ENCODE measurements at regions not wholly inside any gene's neighbourhood (a gene's known extent, or its start where the extent isn't known, plus 50 kb on each side); places are given as distances from the start of the nearest gene placed in this dataset.

DNA sequence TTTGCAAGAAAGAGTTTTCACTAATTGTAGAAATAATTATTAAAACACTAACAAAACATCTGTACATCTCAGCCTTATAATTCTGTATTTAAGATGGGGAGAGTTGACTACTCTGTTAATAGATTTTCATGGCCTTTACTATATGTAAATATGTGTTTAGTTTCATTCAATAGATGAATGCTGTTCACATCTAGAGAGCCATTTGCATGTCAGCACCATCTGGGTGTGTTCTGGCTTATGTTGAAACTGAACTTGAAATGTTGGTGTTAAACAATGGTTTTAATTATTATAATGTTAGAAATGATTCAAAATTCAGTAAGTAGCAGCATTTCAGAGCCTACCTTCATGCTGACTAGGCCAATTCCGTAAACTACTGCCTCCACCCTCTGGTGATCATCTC, 102.5 kb upstream of the ADAD1 start:
- ChIA-PET CTCF (no interaction called here), POLR2A (ENCODE audit: unreplicated experiment) (no interaction called here)
- no peak overlapping the region for H3K4ac ChIP-seq (ENCODE audit: low read depth, low read length)
- H3K79me1 ChIP-seq (ENCODE audit: low read depth in 1 of 2, low read length in 2 of 2): no peaks in the 10 kb centered on the region; a peak in 1 of 4 replicates
- dilution Hi-C loops (cut with HindIII; ENCODE audit: low sequenced_read_pairs, unreplicated experiment) (no loop called here), intact Hi-C loops (cut with micrococcal nuclease) (no loop called here), in situ Hi-C loops (cut with MboI; ENCODE audit: low sequenced_read_pairs) (no loop called here)
- H3K9me3 ChIP-seq (ENCODE audit: control insufficient read depth, insufficient read depth, low read length): no peaks in the 10 kb centered on the region
- no peaks in the 10 kb centered on the region; the same call in 1 of the 2 replicates for H3K9me1 ChIP-seq (ENCODE audit: insufficient read depth, low read length)
- H2AK5ac ChIP-seq (ENCODE audit: low read depth, low read length): no peak overlapping the region
- H2BK20ac ChIP-seq (ENCODE audit: low read depth, low read length): no peak overlapping the region
- H2AFZ ChIP-seq (replicated peaks; ENCODE audit: low read length, poor library complexity): no peak overlapping the region
- no peak overlapping the region for H3K18ac ChIP-seq (ENCODE audit: low read depth, low read length)
- H4K20me1 ChIP-seq (ENCODE audit: insufficient read depth, low read length): no peaks in the 10 kb centered on the region
- H4K5ac ChIP-seq (ENCODE audit: low read depth, low read length): no peak overlapping the region
- H3K27ac ChIP-seq (ENCODE audit: insufficient read depth, low read length): no peak overlapping the region
- H3K56ac ChIP-seq (ENCODE audit: extremely low read depth, insufficient read depth, low read length): no peak overlapping the region
- H2BK120ac ChIP-seq (ENCODE audit: low read depth, low read length): no peak overlapping the region
- DNase-seq (no peak), ATAC-seq (ENCODE audit: low read depth) (no peak)
- H3K4me3 ChIP-seq (ENCODE audit: insufficient read depth, low read depth, low read length): no peak overlapping the region
- H3K9ac ChIP-seq (ENCODE audit: low read depth, low read length): no peak overlapping the region
- no CpG with 5 or more reads among the region's 1 CpG for WGBS, 2 experiments (ENCODE audit: extremely low coverage in 2 of 2, insufficient read length in 1 of 2)
- BruUV-seq (replicated peaks): no TSS peak
- TF ChIP-seq RAD21 (IDR thresholded peaks at IDR 0.05; ENCODE audit: low read length) (no peak), CEBPB (IDR thresholded peaks at IDR 0.05; ENCODE audit: low read depth, low read length) (no peak), MAZ (IDR thresholded peaks at IDR 0.05; ENCODE audit: borderline replicate concordance, low read depth, low read length) (no peak), NFE2L2 (IDR thresholded peaks at IDR 0.05; ENCODE audit: low read depth, low read length) (no peak), FOS (IDR thresholded peaks at IDR 0.05; ENCODE audit: low read depth, low read length) (no peak)
- TF ChIP-seq, protein P1, sequence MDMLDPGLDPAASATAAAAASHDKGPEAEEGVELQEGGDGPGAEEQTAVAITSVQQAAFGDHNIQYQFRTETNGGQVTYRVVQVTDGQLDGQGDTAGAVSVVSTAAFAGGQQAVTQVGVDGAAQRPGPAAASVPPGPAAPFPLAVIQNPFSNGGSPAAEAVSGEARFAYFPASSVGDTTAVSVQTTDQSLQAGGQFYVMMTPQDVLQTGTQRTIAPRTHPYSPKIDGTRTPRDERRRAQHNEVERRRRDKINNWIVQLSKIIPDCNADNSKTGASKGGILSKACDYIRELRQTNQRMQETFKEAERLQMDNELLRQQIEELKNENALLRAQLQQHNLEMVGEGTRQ (IDR thresholded peaks at IDR 0.05; ENCODE audit: low read depth, low read length): no peak
- TF ChIP-seq, protein P2, sequence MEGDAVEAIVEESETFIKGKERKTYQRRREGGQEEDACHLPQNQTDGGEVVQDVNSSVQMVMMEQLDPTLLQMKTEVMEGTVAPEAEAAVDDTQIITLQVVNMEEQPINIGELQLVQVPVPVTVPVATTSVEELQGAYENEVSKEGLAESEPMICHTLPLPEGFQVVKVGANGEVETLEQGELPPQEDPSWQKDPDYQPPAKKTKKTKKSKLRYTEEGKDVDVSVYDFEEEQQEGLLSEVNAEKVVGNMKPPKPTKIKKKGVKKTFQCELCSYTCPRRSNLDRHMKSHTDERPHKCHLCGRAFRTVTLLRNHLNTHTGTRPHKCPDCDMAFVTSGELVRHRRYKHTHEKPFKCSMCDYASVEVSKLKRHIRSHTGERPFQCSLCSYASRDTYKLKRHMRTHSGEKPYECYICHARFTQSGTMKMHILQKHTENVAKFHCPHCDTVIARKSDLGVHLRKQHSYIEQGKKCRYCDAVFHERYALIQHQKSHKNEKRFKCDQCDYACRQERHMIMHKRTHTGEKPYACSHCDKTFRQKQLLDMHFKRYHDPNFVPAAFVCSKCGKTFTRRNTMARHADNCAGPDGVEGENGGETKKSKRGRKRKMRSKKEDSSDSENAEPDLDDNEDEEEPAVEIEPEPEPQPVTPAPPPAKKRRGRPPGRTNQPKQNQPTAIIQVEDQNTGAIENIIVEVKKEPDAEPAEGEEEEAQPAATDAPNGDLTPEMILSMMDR (conservative IDR thresholded peaks at IDR 0.05; ENCODE audit: low read depth, low read length): no peak
- peaks cover 11% of the 10 kb centered on the region for H3K36me3 ChIP-seq (ENCODE audit: control insufficient read depth, insufficient read depth, low read length)
- H3K14ac ChIP-seq (replicated peaks; ENCODE audit: low read depth, low read length): no peak overlapping the region
- H2BK15ac ChIP-seq (ENCODE audit: low read depth, low read length): no peak overlapping the region
- H3K27me3 ChIP-seq (ENCODE audit: control insufficient read depth, insufficient read depth, low read length): no peaks in the 10 kb centered on the region
- no peak overlapping the region for H2AK9ac ChIP-seq (replicated peaks; ENCODE audit: low read depth, low read length, poor library complexity)
- H3K23ac ChIP-seq (ENCODE audit: low read depth, low read length): no peak overlapping the region
- H4K91ac ChIP-seq (ENCODE audit: insufficient read depth, low read depth, low read length): no peak overlapping the region
- no peaks in the 10 kb centered on the region for H3K4me1 ChIP-seq (ENCODE audit: control insufficient read depth, insufficient read depth, low read length)
- H3K4me2 ChIP-seq (ENCODE audit: low read depth, low read length): no peak overlapping the region
- no peak overlapping the region for H4K8ac ChIP-seq (ENCODE audit: low read depth in 2 of 2, low read length in 2 of 2)
- H2BK5ac ChIP-seq (ENCODE audit: low read depth, low read length, poor library complexity, severe bottlenecking): no peak overlapping the region
